Large intestine (tissue), 3 donors: ENCODE measurements at regions not wholly inside any gene's neighbourhood (a gene's known extent, or its start where the extent isn't known, plus 50 kb on each side); places are given as distances from the start of the nearest gene placed in this dataset.

ENCODE experiments used
- DNase-seq, 2 donors: peaks; one replicate each; pipeline versions ENCODE4 v3.0.0 to v3.0.0-alpha.2; 2013
- H3K27ac ChIP-seq: one replicate; pipeline ENCODE4 v1.5.1; 2013; ENCODE audit warnings: low read length
- H3K27me3 ChIP-seq: 2 replicates; pipeline ENCODE4 v1.6.1; 2013; ENCODE audit warnings: low read length; ENCODE audit not compliant: control insufficient read depth, insufficient read depth
- H3K36me3 ChIP-seq: 2 replicates; pipeline ENCODE4 v1.6.1; 2013; ENCODE audit warnings: low read length; ENCODE audit not compliant: control insufficient read depth, insufficient read depth
- H3K4me1 ChIP-seq: one replicate; pipeline ENCODE4 v1.6.1; 2013; ENCODE audit warnings: low read length; ENCODE audit not compliant: control insufficient read depth, insufficient read depth
- H3K4me3 ChIP-seq: one replicate; pipeline ENCODE4 v1.5.1; 2013; ENCODE audit warnings: low read length
- H3K9me3 ChIP-seq: one replicate; pipeline ENCODE4 v1.6.1; 2013; ENCODE audit warnings: mild to moderate bottlenecking, low read depth, low read length, moderate library complexity; ENCODE audit not compliant: control insufficient read depth
- WGBS: methylation state at CpG from one replicate; pipeline ENCODE4 v1.1.5; 2013; ENCODE audit warnings: low lambda C conversion rate; ENCODE audit not compliant: insufficient coverage; 5-methylcytosine and 5-hydroxymethylcytosine counted together

DNA sequence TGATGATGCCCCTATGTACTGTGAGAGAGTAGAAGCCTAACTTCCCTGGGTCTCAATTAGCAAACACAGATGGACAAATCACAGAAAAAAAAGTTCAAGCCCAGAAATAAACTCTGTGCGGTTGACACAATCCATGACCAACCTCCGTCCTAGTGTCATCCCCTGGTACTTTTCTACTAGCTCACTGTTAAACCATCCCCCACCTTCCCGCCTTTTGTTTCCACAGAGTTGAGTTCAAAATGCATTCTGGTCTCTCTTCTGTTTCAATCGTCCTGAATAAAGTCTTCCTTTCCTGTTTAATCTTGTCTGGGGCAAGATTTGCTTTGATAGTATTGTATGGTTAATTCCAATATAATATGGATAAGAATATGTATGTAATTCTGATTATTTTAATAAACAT, 199.9 kb downstream of the SLC6A15 start:
- no peak overlapping the region for H3K27ac ChIP-seq
- no peaks in the 10 kb centered on the region for H3K4me1 ChIP-seq
- 80% methylated on average over 1 of the region's 4 CpGs for WGBS
- H3K9me3 ChIP-seq, result no peaks in the 10 kb centered on the region
- no peak for DNase-seq
- H3K36me3 ChIP-seq, result no peaks in the 10 kb centered on the region
- no peaks in the 10 kb centered on the region for H3K27me3 ChIP-seq
- no peak overlapping the region for H3K4me3 ChIP-seq

DNA sequence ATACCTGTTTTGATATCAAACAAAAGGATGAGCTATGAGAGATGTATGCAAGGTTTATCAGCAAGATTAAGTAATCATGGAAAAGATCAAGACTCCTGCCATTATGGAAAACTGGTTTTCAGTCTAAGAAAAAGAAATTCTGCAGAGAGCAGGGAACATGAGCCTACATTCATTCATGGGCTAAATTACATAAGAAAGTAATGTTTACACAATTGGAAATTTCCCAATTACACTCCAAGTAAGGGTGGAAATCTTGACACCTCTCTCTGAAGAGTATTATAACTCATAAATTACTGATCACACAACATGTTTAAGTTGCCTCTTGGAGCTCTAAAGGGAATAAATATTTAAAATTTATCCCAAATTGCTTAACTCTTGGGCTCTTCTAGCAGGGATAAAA, 206.2 kb downstream of the SLC6A15 start:
- H3K9me3 ChIP-seq, result no peaks in the 10 kb centered on the region

DNA sequence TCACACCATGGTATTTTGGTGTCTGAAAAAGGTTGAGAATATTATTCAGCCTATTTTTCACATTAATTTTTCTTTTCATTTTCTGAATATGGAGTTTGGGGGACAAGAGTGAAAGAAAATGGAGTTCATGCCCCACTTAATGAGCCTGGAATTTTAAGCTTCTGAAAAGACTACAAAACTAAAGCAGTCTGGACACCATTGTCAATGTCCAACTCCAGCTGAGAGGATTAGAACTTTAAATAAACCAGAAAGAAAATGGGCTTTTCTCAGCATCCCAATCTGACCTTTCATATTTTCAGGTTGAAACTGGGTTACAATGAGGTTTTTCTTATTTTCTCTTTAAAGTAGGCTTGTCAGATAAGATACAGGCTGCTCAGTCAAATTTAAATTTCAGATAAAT, 207.7 kb downstream of the SLC6A15 start:
- Histone ChIP-seq H3K4me1 (no peaks in the 10 kb centered on the region), H3K9me3 (no peaks in the 10 kb centered on the region), H3K4me3 (no peak overlapping the region), H3K27me3 (no peaks in the 10 kb centered on the region), H3K36me3 (no peaks in the 10 kb centered on the region), H3K27ac (no peak overlapping the region)
- DNase-seq, result no peak

More for the DNA sequence above, 206.2 kb downstream of the SLC6A15 start:
- H3K27me3 ChIP-seq, result no peaks in the 10 kb centered on the region
- no peak for DNase-seq
- no peaks in the 10 kb centered on the region for H3K4me1 ChIP-seq
- no peak overlapping the region for H3K27ac ChIP-seq
- H3K4me3 ChIP-seq, result no peak overlapping the region
- no peaks in the 10 kb centered on the region for H3K36me3 ChIP-seq

DNA sequence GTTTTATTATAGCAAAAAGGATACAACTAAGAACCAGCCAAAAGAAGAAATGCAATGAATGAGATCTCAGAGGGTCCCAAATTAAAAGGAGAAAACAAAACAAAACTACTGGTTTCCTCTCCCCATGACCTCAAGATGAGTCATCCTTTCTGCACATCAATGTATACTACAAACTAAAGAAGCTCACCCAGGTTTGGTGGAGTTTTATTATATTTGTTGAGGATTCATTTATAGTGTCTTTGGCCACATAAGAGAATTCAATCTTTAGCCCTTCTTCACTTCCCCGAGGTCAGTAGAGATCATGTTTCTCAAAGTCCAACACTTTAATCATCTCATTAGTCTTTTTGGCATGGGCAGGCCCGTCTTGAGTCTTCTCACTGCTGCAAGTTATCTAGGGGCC, 210.6 kb downstream of the SLC6A15 start:
- H3K27ac ChIP-seq, result no peak overlapping the region
- no peaks in the 10 kb centered on the region for H3K36me3 ChIP-seq
- H3K27me3 ChIP-seq, result no peaks in the 10 kb centered on the region
- H3K4me1 ChIP-seq, result no peaks in the 10 kb centered on the region
- no peak overlapping the region for H3K4me3 ChIP-seq
- H3K9me3 ChIP-seq, result no peaks in the 10 kb centered on the region
- WGBS, result no CpG with 5 or more reads among the region's 2 CpGs
- DNase-seq, result no peak

DNA sequence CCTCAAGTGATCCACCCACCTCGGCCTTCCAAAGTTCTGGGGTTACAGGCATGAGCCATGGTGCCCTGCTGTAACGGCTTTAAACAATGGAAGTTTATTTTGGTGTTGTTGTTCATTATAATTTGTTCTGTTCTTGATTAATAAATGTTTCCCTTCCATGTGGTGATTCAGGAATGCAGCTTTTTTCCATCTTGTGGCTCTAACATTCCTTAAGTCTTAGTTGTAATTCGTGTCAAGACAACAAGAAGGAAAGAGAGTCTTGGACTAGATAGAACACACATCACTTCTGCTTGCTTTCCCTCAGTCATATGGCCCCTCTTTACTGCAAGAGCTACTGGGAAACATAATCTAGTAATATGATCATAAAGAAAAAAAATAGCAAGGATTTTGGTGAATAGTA, 211.6 kb downstream of the SLC6A15 start:
- no peaks in the 10 kb centered on the region for H3K9me3 ChIP-seq
- H3K4me3 ChIP-seq, result no peak overlapping the region
- whole genome bisulfite sequencing, result no CpG with 5 or more reads among the region's 3 CpGs
- no peaks in the 10 kb centered on the region for H3K36me3 ChIP-seq
- H3K4me1 ChIP-seq, result no peaks in the 10 kb centered on the region
- H3K27ac ChIP-seq, result no peak overlapping the region
- DNase-seq, result no peak
- H3K27me3 ChIP-seq, result no peaks in the 10 kb centered on the region

DNA sequence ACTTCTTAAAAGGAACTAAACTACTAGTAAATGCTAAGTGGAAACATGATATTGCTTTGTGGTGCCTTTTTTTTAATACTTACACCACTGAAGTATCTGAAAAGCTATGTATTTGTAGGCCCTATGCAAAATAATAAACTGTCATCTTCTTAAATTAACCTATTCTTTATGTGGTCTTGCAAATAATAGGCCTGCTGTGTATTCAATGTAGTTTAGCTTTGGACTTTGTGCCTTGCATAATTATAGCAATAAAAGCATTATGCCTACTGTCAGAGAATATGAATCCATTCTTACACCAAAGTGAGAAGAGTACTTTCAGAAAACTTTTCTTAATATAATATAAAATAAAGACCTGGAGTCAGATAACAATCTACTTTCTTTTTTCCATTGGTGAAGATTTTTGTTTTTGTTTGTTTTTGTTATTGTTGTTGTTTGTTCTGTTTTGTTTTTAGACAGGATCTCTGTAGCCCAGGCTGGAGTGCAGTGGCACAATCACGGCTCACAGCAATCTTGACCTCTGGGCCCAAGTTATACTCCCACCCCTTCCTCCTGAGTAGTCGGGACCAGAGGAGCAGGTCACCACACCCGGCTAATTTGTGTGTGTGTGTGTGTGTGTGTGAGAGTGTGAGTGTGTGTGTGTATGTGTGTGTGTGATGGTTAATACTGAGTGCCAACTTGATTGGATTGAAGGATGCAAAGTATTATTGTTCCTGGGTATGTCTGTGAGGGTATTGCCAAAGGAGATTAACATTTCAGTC, 213.8 kb downstream of the SLC6A15 start:
- Histone ChIP-seq H3K9me3 (no peaks in the 10 kb centered on the region), H3K36me3 (no peaks in the 10 kb centered on the region), H3K4me3 (no peak overlapping the region), H3K27ac (no peak overlapping the region), H3K27me3 (no peaks in the 10 kb centered on the region), H3K4me1 (no peaks in the 10 kb centered on the region)
- no peak for DNase-seq
- WGBS, result no CpG with 5 or more reads among the region's 3 CpGs

DNA sequence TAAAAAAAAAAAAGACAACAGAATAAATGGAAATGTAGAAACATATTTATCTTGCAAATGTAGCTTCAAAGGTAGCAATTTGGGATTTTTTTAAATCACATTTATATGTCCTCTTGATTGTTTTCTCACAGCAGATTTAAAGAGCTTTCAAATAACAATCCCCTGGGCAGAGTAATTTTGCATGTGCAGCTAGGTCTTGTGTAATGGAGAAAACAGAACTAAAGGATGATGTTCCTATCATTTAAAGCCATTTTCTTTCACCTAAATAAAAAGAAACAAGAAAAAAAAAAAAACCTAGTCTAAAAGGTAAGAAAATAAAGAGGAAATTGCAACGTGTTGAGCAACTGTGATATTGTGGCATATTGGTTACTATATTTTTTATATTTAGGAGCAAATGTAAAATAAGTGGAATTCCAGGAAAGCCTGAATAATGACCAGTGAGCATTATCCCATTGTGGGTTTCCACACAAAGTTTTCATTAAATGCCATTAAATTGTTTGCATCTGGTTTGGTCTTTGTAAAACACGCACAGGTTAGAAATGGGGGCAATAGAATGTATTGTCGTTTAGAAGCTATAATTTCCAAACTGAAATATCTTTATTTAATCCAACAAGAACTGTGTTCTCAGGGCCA, 215.6 kb downstream of the SLC6A15 start:
- no peak for DNase-seq
- Histone ChIP-seq H3K27me3 (no peaks in the 10 kb centered on the region), H3K36me3 (no peaks in the 10 kb centered on the region), H3K4me3 (no peak overlapping the region), H3K27ac (no peak overlapping the region), H3K4me1 (no peaks in the 10 kb centered on the region), H3K9me3 (no peaks in the 10 kb centered on the region)
- WGBS, result 0% methylated on average over 1 of the region's 3 CpGs

DNA sequence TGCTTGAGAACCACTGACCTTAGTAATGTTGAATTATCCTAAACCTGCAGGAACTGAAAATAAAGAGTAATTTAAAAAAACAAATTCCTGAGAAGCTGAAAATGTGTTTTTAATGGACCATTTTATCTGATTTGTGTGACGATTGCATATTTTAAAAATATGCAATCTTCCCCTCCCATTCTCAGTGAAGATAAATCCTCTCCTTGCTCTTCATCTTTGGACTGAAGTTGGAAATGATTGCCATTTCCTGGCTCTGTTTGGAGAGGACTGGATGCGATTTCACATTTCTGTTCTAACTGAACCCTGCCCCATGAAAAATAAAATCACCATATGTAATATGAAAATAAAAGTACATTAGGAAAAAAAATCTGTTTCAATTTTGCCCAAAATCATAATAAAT, 216.3 kb downstream of the SLC6A15 start:
- DNase-seq, result no peak
- no peaks in the 10 kb centered on the region for H3K27me3 ChIP-seq
- WGBS, result 75% methylated on average over 2 of the region's 2 CpGs
- H3K27ac ChIP-seq, result no peak overlapping the region
- no peaks in the 10 kb centered on the region for H3K9me3 ChIP-seq
- no peak overlapping the region for H3K4me3 ChIP-seq
- no peaks in the 10 kb centered on the region for H3K4me1 ChIP-seq
- H3K36me3 ChIP-seq, result no peaks in the 10 kb centered on the region

DNA sequence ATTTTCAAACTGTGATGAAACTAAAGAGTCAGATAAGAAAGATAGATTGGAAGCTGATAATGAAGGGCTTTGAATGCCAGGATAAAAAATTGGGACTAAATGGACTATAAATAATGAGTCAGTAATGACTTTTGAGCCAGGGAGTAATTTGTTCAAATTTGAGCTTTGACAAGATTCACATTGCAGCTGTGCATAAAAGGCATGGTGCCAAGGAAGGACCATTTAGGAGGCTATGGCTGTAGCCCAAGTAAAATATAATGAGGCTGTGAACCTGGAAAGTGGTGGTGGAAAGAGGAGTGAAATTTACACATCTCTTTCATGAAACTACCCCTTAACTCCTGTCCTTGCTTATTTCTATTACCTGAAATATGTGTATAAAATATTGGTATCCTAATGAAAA, 218.5 kb downstream of the SLC6A15 start:
- Histone ChIP-seq H3K27ac (no peak overlapping the region), H3K4me1 (no peaks in the 10 kb centered on the region), H3K4me3 (no peak overlapping the region), H3K9me3 (no peaks in the 10 kb centered on the region), H3K36me3 (no peaks in the 10 kb centered on the region), H3K27me3 (no peaks in the 10 kb centered on the region)
- no peak for DNase-seq

DNA sequence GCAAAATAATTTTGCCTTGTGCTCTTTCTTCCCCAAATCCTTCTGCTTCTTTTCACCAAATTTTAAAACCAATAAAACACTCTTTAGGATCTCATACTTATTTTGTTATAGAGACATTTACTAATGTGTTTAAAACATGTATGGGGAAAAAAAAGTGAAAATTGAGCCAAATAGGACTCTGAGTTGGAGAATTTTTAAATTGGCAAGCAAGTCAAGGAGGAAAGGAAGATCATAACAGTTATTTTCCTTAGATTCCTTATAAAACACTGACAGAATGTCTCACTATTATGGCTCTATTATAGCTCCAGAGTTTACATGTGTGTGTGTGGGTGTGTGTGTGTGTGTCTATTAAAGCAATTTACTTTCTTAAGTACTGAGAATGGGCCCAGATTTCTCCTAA, 220.5 kb downstream of the SLC6A15 start:
- Histone ChIP-seq H3K4me1 (no peaks in the 10 kb centered on the region), H3K36me3 (no peaks in the 10 kb centered on the region), H3K4me3 (no peak overlapping the region), H3K9me3 (no peaks in the 10 kb centered on the region), H3K27me3 (no peaks in the 10 kb centered on the region), H3K27ac (no peak overlapping the region)
- no peak for DNase-seq

DNA sequence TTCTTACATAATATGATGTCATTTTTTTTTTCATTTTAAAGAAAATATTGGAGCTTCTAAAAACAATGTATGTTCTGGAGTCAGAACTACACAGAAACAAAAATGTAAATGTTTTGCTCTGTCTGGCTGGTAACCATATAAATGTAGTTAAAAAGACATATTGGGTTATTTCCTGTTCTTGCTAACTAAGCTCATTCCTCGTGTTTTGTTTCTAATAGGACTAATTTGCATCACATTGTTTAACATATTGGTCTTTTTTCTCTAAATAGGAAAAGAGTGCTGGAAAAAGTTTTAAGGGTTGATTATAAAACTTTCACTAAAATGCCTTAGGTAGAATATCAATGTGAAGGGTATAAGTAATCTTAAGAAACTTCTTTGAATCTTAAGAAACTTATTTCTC, 221.3 kb downstream of the SLC6A15 start:
- DNase-seq, result no peak
- Histone ChIP-seq H3K27me3 (no peaks in the 10 kb centered on the region), H3K4me3 (no peak overlapping the region), H3K9me3 (no peaks in the 10 kb centered on the region), H3K27ac (no peak overlapping the region), H3K4me1 (no peaks in the 10 kb centered on the region), H3K36me3 (no peaks in the 10 kb centered on the region)
- WGBS, result 50% methylated on average over 1 of the region's 1 CpG
